Fibroblast of mammary gland (primary cell): ENCODE measurements at regions not wholly inside any gene's neighbourhood (a gene's known extent, or its start where the extent isn't known, plus 50 kb on each side); places are given as distances from the start of the nearest gene placed in this dataset.

ENCODE experiments used
- DNase-seq: peaks from one replicate; pipeline ENCODE4 v3.0.0-alpha.2; 2010; ENCODE audit warnings: low read depth
- H3K4me3 ChIP-seq: 2 replicates; pipeline ENCODE4 v1.5.1; 2011; ENCODE audit warnings: low read depth, mild to moderate bottlenecking, low read length, moderate library complexity; ENCODE audit not compliant: control insufficient read depth
- CTCF ChIP-seq: conservative IDR thresholded peaks from 2 replicates; pipeline ENCODE4 v1.5.1; 2011; ENCODE audit warnings: low read depth, low read length, inconsistent platforms; ENCODE audit not compliant: control insufficient read depth, insufficient read depth

GRCh38 chr6:22025468-22026163, 271.2 kb downstream of the PRL start:
- DNase-seq, result peak; percentile 64
- no peak overlapping the region for H3K4me3 ChIP-seq

GRCh38 chr6:22026164-22026678, 270.6 kb downstream of the PRL start:
- H3K4me3 ChIP-seq, result no peak overlapping the region
- no peak for DNase-seq
- TF ChIP-seq CTCF, result no peak

More at GRCh38 chr6:22025468-22026163, 271.2 kb downstream of the PRL start:
- TF ChIP-seq CTCF, result no peak

GRCh38 chr6:22027040-22027725, 269.7 kb downstream of the PRL start:
- H3K4me3 ChIP-seq, result no peak overlapping the region
- no peak for DNase-seq
- TF ChIP-seq CTCF, result no peak

GRCh38 chr6:22028403-22029090, 268.3 kb downstream of the PRL start:
- TF ChIP-seq CTCF, result no peak
- H3K4me3 ChIP-seq, result no peak overlapping the region
- no peak for DNase-seq

GRCh38 chr6:22029171-22029570, 267.7 kb downstream of the PRL start:
- no peak for DNase-seq
- no peak overlapping the region for H3K4me3 ChIP-seq
- TF ChIP-seq CTCF, result no peak

- DNase-seq, result no peak
- no peak overlapping the region for H3K4me3 ChIP-seq
- TF ChIP-seq CTCF, result no peak
Observed at GRCh38 chr6:22030730-22031619, 265.9 kb downstream of the PRL start.
